Right lobe of liver (tissue), 6 donors: ENCODE measurements at regions not wholly inside any gene's neighbourhood (a gene's known extent, or its start where the extent isn't known, plus 50 kb on each side); places are given as distances from the start of the nearest gene placed in this dataset.

Source experiments
- ATAC-seq, 4 donors: fragments of 200-7000 bp; cut with Tn5 transposase; one replicate each; pipeline ENCODE4 v1.9.1; 2020; ENCODE audit warnings: mild to moderate bottlenecking in 4 of 4, moderate library complexity in 4 of 4
- DNase-seq, 3 donors: peaks; one replicate each; pipeline ENCODE4 v3.0.0-alpha.2; 2020
- H3K27ac ChIP-seq, 3 donors: fragments of 200-600 bp; one replicate each; pipeline ENCODE4 v1.8.0; 2022
- H3K27me3 ChIP-seq, 2 donors: fragments of 200-600 bp; one replicate each; pipeline ENCODE4 v1.8.0; 2022
- H3K36me3 ChIP-seq, 4 donors: fragments of 200-600 bp; sonication (generic) in 1 of 4; one replicate each; pipeline versions ENCODE4 v1.5.1 to v1.8.0; 2017 to 2022; ENCODE audit warnings: control low read depth in 1 of 4
- H3K4me1 ChIP-seq, 4 donors: fragments of 200-600 bp; sonication (generic) in 1 of 4; one replicate each; pipeline versions ENCODE4 v1.5.1 to v1.8.0; 2017 to 2022; ENCODE audit warnings: control low read depth in 1 of 4
- H3K4me3 ChIP-seq, 3 donors: fragments of 200-600 bp; one replicate each; pipeline ENCODE4 v1.8.0; 2022
- H3K9me3 ChIP-seq, 4 donors: fragments of 200-600 bp; sonication (generic) in 1 of 4; one replicate each; pipeline versions ENCODE4 v1.5.1 to v1.8.0; 2017 to 2022; ENCODE audit warnings: control low read depth in 1 of 4
- POLR2A ChIP-seq: fragments of 450-650 bp; IDR thresholded peaks from one replicate; pipeline ENCODE4 v1.6.1; 2017; ENCODE audit warnings: antibody characterized with exemption, mild to moderate bottlenecking
- whole genome bisulfite sequencing: methylation state at CpG from one replicate; pipeline ENCODE4 v1.1.6; 2018; ENCODE audit warnings: low coverage, low lambda C conversion rate; ENCODE audit not compliant: insufficient coverage; ENCODE audit errors: missing lambda C conversion rate; 5-methylcytosine and 5-hydroxymethylcytosine counted together
- intact Hi-C, 2 donors: fragments of 100-400 bp; cut with DNase I; formaldehyde crosslinking; loops; one replicate each; pipeline versions ENCODE4 v1.11.2 to v1.14.1; 2022
- TF ChIP-seq, protein P1 (sequence below), 4 donors: fragments of 200-600 bp in 3 of 4; fragments of 450-650 bp in 1 of 4; IDR thresholded peaks; one replicate each; pipeline versions ENCODE4 v1.5.1 to v1.8.0; 2016 to 2022; ENCODE audit warnings: antibody characterized with exemption in 4 of 4, mild to moderate bottlenecking in 2 of 4
- donor health status: DM: no; HTN: yes; CAD: no.
- donor health status: DM: no; HTN: no; CAD: no.
- donor health status: DM: no; HTN: no; CAD: no.
- donor health status: DM: no; HTN: yes; CAD: no.
- donor health status: DM: no; HTN: yes; CAD: no.

DNA sequence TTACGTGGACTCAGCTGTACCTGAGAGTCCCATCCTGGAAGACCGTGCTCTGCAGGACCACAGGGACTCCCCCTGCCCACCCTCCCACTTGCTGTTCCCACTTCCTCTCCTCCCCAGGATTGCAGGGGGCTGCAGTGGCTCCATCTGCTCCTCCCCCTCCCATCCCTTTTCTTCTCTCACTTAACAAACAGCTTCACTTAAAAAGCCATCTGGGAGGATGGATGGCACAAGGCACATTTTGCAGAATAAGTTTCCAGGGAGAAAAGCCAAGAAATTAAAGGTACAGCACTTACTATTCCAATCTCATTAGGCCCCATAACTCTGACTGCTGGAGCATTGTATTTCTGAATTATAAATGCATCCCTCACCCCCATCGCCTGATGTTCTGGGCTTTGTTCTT lies 458.7 kb downstream of the PTPRU start:
- Histone ChIP-seq H3K27me3 (no peaks in the 10 kb centered on the region), H3K4me1 (no peaks in the 10 kb centered on the region), H3K9me3 (no peaks in the 10 kb centered on the region), H3K27ac (no peak overlapping the region), H3K4me3 (no peak overlapping the region), H3K36me3 (no peaks in the 10 kb centered on the region)
- no peak for ATAC-seq
- intact Hi-C loops, result no loop called here
- DNase-seq, result no peak
- TF ChIP-seq, protein P1, sequence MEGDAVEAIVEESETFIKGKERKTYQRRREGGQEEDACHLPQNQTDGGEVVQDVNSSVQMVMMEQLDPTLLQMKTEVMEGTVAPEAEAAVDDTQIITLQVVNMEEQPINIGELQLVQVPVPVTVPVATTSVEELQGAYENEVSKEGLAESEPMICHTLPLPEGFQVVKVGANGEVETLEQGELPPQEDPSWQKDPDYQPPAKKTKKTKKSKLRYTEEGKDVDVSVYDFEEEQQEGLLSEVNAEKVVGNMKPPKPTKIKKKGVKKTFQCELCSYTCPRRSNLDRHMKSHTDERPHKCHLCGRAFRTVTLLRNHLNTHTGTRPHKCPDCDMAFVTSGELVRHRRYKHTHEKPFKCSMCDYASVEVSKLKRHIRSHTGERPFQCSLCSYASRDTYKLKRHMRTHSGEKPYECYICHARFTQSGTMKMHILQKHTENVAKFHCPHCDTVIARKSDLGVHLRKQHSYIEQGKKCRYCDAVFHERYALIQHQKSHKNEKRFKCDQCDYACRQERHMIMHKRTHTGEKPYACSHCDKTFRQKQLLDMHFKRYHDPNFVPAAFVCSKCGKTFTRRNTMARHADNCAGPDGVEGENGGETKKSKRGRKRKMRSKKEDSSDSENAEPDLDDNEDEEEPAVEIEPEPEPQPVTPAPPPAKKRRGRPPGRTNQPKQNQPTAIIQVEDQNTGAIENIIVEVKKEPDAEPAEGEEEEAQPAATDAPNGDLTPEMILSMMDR (IDR thresholded peaks at IDR 0.05), result no peak
- no peak for TF ChIP-seq POLR2A
- 27% methylated on average over 2 of the region's 3 CpGs for WGBS

DNA sequence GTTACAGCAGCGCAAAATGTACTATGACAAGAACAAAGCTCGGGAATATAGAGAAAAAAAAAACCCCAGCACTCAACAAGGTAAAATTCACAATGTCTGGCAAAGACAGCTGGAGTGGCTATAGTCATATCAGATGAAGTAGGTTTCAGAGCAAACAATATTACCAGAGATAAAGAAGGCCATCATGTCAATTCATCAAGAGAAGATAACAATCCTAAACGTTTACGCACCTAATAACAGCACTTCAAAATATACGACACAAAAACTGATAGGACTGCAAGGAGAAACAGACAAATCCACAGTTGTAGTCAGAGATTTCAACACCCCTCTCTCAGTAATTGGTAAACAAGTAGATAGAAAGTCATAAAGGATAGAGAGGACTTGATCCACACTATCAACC lies 455.2 kb downstream of the PTPRU start:
- WGBS, result 61% methylated on average over 5 of the region's 5 CpGs

DNA sequence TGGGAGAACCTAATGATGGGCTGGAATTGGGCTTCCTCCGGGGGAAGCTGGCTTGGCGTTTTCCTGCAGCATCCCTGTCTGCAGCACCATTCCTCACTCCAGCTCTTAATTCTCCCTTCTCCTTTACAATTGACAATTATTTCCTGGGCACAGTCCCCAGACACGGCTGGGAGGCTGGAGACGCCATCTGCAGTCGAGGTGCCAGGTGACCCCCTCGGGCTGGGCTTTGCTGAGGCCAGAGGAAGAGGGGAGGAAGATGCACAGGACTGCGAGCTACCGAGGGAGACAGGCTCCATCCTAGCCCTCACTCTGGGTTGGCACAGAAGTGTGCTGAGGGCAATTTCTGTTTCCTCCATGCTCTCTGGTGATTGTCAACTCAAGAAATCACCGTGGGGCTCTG lies 453.8 kb downstream of the PTPRU start:
- no peak for ATAC-seq
- Histone ChIP-seq H3K27ac (no peak overlapping the region), H3K9me3 (no peaks in the 10 kb centered on the region), H3K4me3 (no peak overlapping the region), H3K4me1 (no peaks in the 10 kb centered on the region), H3K27me3 (no peaks in the 10 kb centered on the region), H3K36me3 (no peaks in the 10 kb centered on the region)
- TF ChIP-seq, protein P1 (IDR thresholded peaks at IDR 0.05), result no peak
- no peak for TF ChIP-seq POLR2A
- intact Hi-C loops, result no loop called here
- peak in 2 of 3 donors; percentile 30 to 35 for DNase-seq
- 51% methylated on average over 7 of the region's 9 CpGs for WGBS

More for the DNA sequence above, 455.2 kb downstream of the PTPRU start:
- Histone ChIP-seq H3K27me3 (no peaks in the 10 kb centered on the region), H3K9me3 (no peaks in the 10 kb centered on the region), H3K36me3 (no peaks in the 10 kb centered on the region), H3K27ac (no peak overlapping the region), H3K4me3 (no peak overlapping the region), H3K4me1 (no peaks in the 10 kb centered on the region)
- intact Hi-C loops, result no loop called here
- no peak for TF ChIP-seq POLR2A
- TF ChIP-seq, protein P1 (IDR thresholded peaks at IDR 0.05), result no peak
- ATAC-seq (no peak), DNase-seq (no peak)

DNA sequence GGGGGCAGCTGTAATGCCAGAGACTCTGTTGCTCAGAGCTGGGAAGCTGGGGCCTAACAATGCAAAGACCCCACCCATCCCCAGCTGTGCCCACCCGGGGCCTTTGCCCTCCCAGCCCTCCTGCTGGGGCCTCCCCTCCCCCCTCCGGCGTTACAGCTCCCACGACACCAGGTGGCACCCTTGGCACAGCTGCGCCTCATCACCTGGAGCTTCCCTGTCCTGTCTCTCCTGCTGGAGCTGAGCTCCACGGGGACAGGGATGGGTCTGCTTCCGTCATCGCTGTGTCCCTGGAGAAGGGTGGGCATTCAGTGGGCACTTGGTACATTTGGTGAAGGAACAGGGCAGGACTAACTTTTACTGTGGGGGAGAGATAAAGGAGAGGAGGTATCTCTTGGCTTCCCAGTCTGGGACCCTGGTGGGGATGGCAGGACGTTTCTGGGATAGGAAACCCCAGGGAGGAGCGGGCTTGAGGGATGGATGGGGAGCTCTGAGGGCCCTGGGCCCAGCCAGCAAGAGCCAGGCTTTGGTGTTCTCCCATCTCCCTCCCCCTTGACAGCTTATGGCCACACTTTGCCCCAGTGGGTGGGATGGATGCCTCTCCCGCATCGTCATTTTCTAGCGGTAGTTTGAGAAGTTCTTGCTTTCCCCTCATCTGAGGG lies 453.2 kb downstream of the PTPRU start:
- WGBS, result 50% methylated on average over 8 of the region's 13 CpGs
- DNase-seq (peak in 2 of 3 donors; percentile 38 to 54), ATAC-seq (peak in 1 of 4 donors; percentile 16)
- Histone ChIP-seq H3K9me3 (no peaks in the 10 kb centered on the region), H3K27me3 (no peaks in the 10 kb centered on the region), H3K27ac (no peak overlapping the region), H3K36me3 (no peaks in the 10 kb centered on the region), H3K4me1 (no peaks in the 10 kb centered on the region), H3K4me3 (no peak overlapping the region)
- intact Hi-C loops, result no loop called here
- TF ChIP-seq, protein P1 (IDR thresholded peaks at IDR 0.05), result peak in 2 of 4 donors; percentile 5 to 10
- no peak for TF ChIP-seq POLR2A
